ENCODE measurements at regions not wholly inside any gene's neighbourhood (a gene's known extent, or its start where the extent isn't known, plus 50 kb on each side); places are given as distances from the start of the nearest gene placed in this dataset.
"Not testable (repeated sequence)": the region's sequence is repeated elsewhere in the genome, so short reads cannot be mapped to it uniquely, and the experiment has no call there.

DNA sequence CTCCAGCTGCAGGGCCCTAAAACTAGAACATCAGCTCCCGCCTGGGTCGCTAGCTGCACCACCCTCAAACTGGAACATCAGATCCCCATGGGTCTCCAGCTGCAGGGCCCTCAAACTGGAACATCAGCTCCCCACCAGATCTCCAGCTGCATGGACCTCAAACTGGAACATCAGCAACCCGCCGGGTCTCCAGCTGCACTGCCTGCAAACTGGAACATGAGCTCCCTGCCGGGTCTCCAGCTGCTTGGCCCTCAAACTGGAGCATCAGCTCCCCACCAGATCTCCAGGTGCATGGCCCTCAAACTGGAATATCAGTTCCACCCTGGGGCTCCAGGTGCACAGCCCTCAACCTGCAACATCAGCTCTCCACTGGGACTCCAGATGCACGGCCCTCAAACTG lies 82.7 kb downstream of the TFRC start:
- DNase-seq = not testable (repeated sequence)

DNA sequence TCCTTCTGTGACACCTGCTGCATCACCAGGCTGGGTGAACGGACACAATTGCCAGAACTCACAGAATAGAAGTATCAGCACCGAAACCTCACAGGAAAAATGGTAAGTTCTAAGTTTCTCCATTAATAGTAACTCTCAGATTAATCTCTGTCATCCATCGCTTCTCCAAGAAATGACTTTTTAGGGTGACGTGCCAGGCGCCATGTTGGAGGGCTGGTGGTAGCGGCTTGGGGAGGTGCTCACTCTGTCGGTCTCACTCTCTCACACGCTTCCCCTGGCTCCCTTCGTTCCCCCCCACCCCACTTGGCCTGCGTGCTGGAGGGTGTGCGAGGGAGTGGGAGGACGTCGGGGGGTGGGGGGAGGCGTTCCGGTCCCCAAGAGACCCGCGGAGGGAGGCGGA lies 85.6 kb downstream of the TFRC start:
- not testable (repeated sequence) for DNase-seq

DNA sequence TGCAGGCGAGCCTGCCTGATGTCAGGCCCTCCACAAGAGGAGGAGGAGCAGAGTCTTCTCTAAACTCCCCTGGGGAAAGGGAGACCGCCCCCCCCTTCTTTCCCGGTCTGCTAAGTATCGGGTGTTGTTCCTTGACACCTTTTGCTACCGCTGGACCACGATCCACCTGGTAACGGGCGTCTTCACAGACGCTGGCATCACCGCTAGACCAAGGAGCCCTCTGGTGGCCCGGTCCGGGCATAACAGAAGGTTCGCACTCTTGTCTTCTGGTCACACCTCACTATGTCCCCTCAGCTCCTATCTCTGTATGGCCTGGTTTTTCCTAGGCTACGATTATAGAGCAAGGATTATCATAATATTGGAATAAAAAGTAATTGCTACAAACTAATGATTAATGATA lies 86.0 kb upstream of the TNK2 start:
- peak; percentile 42 to 54 for DNase-seq

DNA sequence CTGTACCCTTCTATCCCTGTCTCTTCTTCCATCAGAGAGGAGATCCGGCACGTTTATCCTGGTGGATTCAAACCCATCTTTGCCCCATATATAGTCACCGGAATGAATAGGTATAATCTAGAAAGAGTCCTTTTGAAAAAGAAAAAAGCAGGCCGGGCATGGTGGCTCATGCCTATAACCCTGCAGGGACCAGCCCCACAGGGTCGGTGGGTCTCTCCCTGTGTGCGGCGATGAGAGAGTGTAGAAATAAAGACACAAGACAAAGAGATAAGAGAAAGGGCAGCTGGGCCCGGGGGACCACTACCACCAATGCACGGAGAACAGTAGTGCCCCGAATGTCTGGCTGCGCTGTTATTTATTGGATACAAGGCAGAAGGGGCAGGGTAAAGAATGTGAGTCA lies 85.3 kb upstream of the TNK2 start:
- not testable (repeated sequence) for DNase-seq

DNA sequence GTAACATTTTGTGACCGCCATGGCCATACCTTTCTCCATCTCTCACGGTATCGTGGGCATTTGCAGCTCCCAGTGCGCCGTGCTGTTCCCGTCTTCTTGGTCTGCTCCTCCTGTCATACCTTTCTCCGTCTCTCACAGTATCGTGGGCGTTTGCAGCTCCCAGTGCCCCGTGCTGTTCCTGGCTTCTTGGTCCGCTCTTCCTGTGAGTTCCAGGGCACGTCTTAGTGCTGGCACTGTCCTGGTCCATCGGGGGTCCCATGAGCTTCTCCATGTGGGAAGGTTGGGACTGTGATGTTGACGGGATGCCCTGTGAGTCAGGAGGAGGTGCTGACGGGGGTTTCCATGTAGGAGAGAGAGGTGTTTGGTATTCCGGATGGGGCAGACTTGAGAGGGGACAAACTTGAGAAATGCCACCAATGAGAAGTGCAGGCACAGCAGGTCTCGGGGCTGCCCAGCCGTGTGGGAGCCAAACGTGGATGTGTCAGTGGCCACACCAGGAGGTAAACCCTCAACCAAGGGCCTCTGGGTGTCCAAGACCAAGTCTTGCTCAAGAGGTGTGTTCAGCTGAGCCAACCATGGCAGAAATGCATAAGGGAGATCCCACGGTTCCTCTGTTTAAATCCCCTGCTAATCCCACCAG lies 84.7 kb upstream of the TNK2 start:
- DNase-seq = not testable (repeated sequence)

DNA sequence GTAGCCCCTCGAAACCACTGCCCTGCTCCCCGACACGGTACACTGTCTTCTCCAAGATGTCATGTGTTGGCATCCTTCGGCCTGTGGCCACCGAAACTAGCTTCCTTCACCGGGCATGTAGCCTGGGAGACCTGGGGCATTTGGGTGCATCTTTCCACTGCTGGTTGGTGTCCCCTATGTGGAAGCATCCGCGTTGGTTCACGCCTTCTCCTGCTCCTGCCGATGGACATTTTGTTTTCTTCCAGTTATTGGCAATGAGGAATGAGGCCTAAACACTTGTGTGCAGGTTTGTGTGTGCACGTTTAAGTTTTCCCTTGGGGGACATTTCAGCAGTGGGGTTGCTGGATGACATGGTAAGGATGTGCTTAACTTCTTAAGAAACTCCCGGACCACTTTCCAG lies 83.6 kb upstream of the TNK2 start:
- DNase-seq = not testable (repeated sequence)

DNA sequence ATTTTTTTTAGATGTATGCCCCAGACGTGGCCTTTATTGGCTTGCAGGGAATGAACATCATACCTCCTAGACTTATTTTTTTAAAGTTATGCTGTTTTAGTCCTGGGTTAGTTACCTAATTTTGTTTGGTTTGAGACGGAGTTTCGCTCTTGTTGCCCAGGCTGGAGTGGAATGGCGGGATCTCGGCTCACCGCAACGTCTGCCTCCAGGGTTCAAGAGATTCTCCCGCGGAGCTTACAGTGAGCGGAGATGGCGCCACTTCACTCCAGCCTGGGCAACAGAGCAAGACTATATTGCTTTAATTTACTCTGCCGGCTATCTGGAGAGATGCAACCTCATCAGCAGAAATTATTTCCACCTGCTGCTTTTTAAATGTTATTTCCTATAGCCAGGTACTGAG lies 82.9 kb upstream of the TNK2 start:
- not testable (repeated sequence) for DNase-seq

DNA sequence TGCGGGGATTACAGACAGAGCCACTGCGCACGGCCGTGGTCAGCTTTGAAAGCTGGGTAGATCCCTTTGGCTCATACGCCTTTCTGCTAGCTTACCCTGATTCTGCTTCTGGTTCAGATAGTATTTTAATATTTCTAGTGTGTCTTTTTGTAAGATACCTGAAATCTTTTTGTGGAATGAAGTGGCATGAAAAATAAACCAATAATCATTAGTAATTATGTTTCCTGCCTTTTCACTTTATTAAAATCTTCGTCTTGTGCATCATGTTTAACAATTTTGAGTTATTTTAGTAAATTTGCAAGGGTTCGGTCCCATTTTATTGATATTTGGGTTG lies 82.5 kb upstream of the TNK2 start:
- DNase-seq = not testable (repeated sequence)

DNA sequence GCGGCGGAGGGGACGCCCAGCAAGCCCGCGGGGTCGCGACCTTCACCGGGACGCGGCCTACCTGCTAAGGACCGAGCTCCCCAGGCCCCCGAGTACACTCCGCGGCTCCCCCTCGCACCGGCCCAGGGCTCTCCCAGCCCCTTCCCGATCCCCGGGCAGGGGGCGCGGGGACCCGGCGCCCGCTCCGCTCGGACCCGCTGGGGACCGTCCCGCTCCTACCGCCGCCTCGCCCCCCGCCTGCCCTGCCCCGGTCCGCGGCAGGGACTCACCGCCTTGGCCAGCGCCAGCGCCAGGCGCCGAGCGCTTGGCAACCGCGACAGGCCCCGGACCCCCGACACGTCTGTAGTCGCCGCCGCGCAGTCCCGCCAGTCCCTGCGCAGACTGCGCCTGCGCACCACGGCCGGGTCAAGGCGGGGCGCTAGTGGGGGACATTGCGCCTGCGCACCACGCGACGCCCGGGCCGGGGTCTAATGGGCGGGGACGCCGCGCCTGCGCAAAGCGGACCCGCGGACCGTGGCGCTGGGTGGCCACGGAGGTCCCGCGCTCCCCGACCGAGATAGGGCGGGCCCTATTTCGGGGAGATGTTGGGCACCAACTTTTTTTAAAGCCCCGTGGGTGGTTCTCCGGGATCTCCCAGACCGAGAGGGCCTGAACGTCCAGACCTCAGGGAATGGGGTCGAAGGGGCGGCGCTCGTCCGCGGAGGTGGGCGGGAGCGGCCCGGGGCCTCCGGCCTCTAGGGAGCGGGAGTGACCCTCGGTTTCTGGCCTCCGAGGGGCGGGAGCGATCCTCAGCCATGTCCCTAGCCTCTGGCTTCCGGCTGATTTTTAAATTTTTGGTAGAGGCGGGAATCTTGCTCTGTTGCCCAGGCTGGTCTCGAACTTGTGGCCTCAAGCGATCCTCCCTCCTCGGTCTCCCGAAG lies 81.8 kb upstream of the TNK2 start:
- peak; percentile 92 to 93 for DNase-seq

DNA sequence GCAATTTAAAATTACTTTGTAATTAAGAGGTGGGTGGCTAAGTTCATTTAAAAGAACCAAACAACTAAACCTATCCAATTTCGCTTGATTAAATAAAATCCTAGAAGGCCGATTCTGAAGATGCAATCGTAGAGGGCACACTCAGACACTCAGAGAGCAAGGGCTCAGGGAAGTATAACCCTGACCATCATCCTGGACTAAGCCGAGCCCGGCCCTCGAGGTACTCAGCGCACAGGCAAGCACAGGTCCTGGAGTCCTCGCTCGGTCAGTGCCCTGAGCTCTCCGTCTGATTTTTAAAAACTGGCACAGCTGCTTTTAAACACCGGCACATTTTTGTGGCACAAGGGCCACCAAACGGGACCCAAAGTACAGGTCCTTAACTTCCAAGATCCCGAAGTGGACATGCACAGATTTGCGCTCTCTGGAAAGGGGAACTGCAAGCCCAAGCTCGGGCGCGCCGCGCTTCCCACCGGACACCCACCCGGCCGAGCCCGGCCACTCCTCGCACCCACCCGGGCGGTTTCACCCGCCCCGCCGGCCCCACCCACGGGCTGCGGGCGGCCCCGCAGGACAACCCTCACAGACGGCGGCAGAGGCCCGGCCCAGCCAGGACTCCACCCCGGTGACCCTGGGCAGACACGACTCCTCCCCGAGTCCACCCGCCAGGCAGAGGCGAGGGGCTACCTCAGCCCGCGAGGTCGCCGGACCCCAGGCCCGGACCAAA lies 81.0 kb upstream of the TNK2 start:
- DNase-seq = peak; percentile 12 to 42

DNA sequence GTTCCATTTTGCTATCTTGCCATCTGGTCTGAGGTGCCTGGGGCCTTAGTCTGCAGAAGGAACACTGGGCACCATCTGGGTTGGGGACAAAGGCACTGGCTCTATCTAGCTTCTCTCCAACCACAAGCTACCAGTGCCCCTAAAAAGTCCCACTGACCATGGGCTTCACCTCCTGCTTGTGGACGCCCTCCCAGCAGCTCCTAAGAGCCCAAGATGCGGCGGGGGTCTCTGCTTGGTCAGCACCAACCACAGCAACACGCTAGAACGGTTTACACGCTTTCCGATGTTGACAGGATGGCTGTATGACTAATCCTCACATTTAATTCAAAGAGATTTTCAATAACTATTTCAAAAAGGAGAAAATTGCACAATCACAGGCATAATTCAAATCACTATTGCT lies 80.4 kb upstream of the TNK2 start:
- DNase-seq = not testable (repeated sequence)

DNA sequence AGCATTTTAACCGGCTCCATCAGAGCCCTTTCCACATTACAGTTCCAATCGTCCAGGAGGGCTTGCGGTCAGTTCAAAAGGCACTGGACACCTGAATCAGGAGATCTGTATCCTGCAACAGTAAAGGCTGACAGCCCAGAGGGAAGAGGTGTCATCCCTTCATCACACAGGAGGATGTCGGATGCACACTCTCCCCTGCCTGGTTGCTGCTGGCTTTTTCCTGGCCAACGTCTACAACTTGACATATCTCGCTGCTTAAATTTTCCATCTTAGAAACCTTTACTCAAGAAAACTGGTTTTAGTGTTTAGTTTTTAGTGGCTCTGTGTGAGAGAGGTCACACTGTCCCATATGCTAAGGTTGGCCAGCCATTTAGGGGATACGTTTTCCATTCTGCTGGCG lies 78.7 kb upstream of the TNK2 start:
- not testable (repeated sequence) for DNase-seq

DNA sequence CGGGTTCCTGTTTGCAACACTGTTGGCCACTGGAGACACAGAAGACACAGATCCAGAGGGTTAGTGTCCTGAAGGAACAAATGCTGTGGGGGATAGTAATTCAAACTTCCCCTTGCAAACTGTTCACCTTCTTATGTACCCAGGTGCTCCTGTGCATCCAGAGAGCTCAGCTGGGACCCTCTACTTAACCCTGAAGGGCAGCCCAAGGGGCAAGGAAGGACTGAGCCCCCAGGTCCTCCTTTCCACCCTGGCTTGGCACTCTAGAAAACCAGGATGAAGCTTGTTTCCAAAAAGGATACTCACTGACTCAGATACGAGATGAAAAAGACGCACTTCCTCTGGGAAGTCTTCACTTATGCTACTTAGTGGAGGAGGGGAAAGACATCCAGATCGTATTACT lies 78.2 kb upstream of the TNK2 start:
- not testable (repeated sequence) for DNase-seq

DNA sequence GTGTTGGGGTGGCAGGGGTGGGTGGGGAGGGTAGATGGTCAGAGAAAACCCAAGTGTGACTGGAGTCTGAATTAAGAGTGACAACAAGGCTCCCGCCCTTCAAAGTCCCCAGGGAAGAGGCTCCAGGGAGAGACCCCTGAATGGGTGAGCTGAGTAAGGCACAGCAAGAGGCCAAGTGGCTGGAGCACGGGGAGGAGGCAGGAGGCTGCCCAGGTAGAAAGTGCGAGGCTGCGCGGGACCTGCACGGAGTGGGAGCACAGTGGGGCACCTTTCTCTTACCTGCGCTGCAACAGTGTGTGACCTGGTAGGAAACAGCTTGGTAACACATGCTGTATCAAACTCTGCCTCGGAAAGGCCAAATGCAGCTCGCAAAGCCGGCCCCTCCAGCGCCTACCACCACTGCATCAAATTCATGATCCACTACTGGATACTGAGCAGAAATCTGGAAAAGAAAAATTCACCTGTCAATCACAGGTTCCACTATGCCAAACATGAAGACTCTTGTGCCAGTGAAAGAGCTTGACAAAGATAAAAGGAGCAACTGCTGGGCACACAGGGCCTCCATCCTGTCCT lies 77.1 kb upstream of the TNK2 start:
- not testable (repeated sequence) for DNase-seq

DNA sequence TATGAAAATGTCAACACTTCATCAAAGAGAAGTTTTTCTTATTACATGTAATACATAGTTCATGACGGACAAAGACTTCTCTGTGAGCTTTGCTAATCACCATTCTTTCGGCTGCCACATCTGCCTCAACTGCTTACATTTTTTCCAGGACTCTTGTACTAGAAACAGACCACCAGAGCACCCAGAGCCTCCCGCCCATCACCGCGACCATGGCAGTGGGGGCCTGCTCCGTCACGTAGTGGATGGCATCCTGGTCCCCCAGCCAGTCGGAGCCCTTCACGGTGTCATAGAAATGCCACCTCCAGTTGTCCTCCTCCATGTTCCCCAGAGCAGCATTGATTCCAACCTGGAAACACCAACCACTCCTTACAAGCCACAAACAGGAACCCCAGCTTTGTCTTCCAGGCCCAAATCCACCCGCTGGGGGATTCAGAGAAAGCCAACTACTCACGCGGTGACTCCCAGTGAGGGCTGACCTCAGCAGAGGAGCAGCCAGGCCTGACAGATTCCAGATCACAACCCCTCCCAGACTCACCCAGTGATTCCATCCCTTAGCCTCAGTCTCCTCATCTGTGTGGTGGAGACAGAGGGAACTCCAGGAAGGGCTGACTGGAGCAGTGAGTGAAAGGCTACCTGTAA lies 76.2 kb upstream of the TNK2 start:
- DNase-seq = not testable (repeated sequence)

DNA sequence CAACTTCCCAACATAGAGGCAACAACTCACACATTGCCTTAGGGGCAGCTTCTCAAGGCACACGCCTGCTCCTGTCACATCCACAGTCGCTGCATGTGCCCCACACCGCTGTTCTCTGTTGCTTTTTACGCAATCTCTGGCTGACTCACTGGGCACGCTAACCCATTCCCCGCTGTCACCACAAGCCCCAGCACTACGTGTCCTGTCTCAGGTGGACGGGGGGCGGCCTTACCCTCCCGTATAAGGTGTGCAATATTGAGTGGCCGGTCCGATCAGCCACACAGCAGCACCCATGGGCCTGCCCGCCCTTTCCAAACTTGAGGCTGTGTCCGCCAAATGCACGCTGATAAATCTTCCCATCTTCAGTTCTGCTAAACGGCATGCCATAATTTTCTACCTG lies 75.5 kb upstream of the TNK2 start:
- not testable (repeated sequence) for DNase-seq

DNA sequence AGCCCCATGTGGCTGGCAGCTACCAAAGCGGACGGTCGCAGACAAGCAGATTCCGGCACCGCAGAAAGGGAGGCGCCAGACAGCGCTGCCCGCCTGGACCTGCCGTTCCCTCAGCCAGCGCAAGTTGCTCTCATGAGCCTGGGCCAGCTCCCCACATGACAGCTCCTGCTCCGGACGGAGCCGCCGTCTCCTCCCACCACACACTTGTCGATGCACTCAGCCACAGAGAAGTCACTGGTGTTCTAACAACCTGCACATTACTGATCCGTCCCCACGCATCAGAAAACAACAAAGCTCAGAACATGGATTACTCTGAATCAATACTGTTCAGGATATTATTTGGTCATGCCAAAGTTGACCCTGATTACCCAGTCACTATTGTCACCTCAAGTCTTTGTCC lies 74.4 kb upstream of the TNK2 start:
- not testable (repeated sequence) for DNase-seq

DNA sequence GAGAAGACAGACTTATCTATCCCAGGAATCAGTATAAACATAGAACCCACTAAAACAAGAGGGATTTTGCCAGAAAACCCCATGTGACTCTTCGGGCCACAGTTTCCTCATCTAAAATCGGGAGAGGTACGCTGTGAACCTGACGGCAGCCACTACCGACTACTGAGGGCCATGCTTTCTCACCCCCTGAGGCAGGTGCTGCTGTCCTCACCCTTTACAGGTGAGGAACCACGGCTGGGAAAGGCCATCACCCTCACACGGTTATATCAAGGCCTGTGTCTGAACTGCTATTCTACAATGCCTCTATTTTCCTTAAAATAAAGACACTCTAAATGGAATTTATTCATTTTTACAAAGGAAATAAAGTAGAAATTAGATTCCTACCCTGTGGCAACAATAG lies 73.4 kb upstream of the TNK2 start:
- not testable (repeated sequence) for DNase-seq

DNA sequence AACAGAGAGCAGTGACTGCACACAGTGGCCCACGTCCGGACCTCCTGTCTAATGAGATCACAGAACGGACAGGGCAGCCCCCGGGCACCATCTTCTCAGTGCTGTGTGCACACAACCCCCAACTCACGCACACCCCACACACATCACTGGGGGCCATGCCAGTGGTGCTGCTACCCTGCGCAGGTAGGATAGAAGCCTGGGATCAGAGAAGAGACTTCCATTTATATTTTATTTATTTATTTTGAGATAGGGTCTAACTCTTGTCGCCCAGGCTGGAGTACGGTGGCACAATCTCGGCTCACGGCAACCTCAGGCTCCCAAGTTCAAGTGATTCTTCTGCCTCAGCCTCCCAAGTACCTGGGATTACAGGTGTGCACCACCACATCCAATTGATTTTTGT lies 71.5 kb upstream of the TNK2 start:
- DNase-seq = not testable (repeated sequence)

DNA sequence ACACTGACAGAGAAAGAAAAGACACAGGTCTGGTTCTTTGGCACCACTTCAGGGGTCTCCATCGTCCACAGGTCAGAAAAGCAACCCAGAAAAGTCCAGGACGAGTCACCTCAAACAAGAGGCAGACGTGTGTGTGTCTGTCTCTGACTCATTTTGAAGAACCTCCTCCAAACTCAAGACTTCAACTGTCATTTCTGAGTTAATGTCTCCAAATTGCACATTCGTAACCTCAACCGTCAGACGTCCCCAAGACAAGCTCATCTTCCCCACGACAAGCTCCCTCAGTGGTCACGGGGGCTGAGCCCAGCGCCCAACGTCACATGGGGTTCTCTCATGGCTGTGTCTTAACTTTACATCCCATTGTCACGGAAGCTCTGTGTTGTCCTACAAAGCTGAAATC lies 70.2 kb upstream of the TNK2 start:
- not testable (repeated sequence) for DNase-seq

DNA sequence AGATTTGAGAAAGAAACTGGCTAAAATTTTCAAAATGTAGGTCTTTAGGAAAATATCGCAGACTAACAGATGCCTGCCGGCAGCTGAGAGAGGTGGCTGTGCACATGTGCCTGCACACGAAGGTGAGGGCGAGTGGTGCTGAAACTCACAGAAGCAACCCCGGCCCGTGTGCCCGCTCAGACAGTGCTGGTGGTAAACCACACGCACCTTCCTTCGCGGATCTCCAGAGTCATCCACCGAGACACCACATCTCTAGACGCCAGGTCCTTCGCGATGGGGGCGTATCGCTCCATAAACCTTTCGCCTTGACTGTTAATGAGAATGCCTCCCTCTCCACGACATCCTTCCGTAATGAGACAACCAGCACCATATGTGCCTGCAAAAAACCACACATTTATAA lies 68.5 kb upstream of the TNK2 start:
- not testable (repeated sequence) for DNase-seq

DNA sequence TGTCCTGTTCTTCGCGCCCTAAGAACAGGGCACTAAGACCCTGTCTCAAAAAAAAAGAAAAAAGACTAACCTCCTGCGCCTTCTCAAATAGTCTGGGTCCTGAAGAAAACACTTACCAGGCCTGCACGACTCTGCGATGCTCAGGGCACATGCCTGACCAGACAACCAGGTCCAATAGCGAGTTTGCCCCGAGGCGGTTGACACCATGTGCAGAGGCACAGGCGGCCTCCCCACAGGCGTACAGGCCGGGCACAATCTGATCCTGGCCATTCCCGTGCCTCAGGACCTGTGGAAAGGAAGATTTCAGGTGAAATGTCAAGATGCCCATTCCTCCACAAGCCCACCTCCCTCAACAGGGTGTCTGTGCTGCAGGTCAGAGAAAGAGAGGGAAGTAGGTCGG lies 65.9 kb upstream of the TNK2 start:
- not testable (repeated sequence) for DNase-seq

DNA sequence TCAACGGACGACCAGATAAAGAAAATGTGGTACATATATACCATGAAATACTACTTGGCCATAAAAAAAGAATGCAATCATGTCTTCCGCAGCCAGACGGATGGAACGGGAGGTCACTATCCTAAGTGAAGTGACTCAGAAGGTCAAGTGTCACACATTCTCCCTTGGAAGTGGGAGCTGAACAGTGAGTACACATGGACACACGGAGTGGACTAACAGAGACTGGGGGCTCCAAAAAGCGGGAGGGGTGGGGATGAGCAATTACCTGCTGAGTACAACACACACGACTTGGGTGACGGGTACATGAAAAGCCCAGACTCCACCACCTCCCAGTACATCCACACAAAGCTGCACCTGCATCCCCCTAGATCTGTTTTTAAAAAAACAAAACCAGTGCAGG lies 62.5 kb upstream of the TNK2 start:
- not testable (repeated sequence) for DNase-seq

Data from activated CD4-positive, alpha-beta T cell treated with anti-CD3 and anti-CD28 coated beads for 4 hours (primary cell).